Adipocyte (in vitro differentiated cells): ENCODE measurements at regions not wholly inside any gene's neighbourhood (a gene's known extent, or its start where the extent isn't known, plus 50 kb on each side); places are given as distances from the start of the nearest gene placed in this dataset.

Experiments
- DNase-seq: peaks from one replicate; pipeline ENCODE4 v3.0.0-alpha.2; 2015; ENCODE audit warnings: low read depth
- H3K27me3 ChIP-seq: replicated peaks from 2 replicates; pipeline ENCODE4 v1.7.0; 2013; ENCODE audit warnings: mild to moderate bottlenecking, low read length, moderate library complexity; ENCODE audit not compliant: control insufficient read depth, insufficient read depth
- H3K36me3 ChIP-seq: 2 replicates; pipeline ENCODE4 v1.7.0; 2013; ENCODE audit warnings: low read length, mild to moderate bottlenecking, moderate library complexity; ENCODE audit not compliant: control insufficient read depth, insufficient read depth, severe bottlenecking
- H3K4me1 ChIP-seq: 2 replicates; pipeline ENCODE4 v1.7.0; 2013; ENCODE audit warnings: mild to moderate bottlenecking, low read length, moderate library complexity; ENCODE audit not compliant: control insufficient read depth, insufficient read depth
- H3K4me3 ChIP-seq: 2 replicates; pipeline ENCODE4 v1.7.0; 2013; ENCODE audit warnings: mild to moderate bottlenecking, low read length, moderate library complexity
- H3K9ac ChIP-seq: 2 replicates; pipeline ENCODE4 v1.7.0; 2013; ENCODE audit warnings: mild to moderate bottlenecking, low read length, moderate library complexity
- H3K9me3 ChIP-seq: 2 replicates; pipeline ENCODE4 v1.7.0; 2013; ENCODE audit warnings: mild to moderate bottlenecking, low read length, moderate library complexity; ENCODE audit not compliant: control insufficient read depth

- Histone ChIP-seq H3K4me3 (no peak overlapping the region), H3K27me3 (no peaks in the 10 kb centered on the region), H3K9ac (no peak overlapping the region), H3K36me3 (no peaks in the 10 kb centered on the region), H3K9me3 (no peaks in the 10 kb centered on the region), H3K4me1 (no peaks in the 10 kb centered on the region)
- DNase-seq: no peak
Measured at GRCh38 chr17:54718286-54718685, 182.4 kb upstream of the TOM1L1 start.

DNA sequence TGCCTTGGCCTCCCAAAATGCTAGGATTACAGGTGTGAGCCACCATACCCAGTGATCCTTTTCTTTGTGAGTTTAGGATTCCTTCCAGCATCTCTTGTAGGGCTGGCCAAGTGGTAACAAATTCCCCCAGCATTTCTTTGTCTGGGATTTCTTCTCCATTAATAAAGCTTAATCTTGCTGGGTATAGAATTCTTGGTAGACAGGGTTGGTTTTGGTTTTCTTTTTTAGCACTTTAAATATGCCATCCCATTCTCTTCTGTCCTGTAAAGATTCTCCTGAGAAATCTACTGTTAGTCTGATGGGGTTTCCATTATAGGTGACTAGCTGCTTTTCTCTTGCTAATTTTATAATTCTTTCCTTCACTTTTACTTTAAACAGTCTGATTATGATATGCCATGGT is 173.0 kb upstream of the TOM1L1 start:
- H3K36me3 ChIP-seq: no peaks in the 10 kb centered on the region
- H3K4me1 ChIP-seq: no peaks in the 10 kb centered on the region
- H3K27me3 ChIP-seq: no peaks in the 10 kb centered on the region
- no peak for DNase-seq
- peaks cover 38% of the 10 kb centered on the region for H3K9me3 ChIP-seq
- H3K9ac ChIP-seq: no peak overlapping the region
- no peak overlapping the region for H3K4me3 ChIP-seq

- Histone ChIP-seq H3K36me3 (no peaks in the 10 kb centered on the region), H3K27me3 (no peaks in the 10 kb centered on the region), H3K4me1 (no peaks in the 10 kb centered on the region), H3K9ac (no peak overlapping the region), H3K4me3 (no peak overlapping the region), H3K9me3 (peaks cover 3% of the 10 kb centered on the region)
- no peak for DNase-seq
Measured at GRCh38 chr17:54736573-54736972, 164.1 kb upstream of the TOM1L1 start.

GRCh38 chr17:54738496-54738895 is 162.2 kb upstream of the TOM1L1 start:
- H3K4me1 ChIP-seq: no peaks in the 10 kb centered on the region
- H3K4me3 ChIP-seq: no peak overlapping the region
- H3K9ac ChIP-seq: no peak overlapping the region
- H3K27me3 ChIP-seq: no peaks in the 10 kb centered on the region
- DNase-seq: no peak
- no peaks in the 10 kb centered on the region for H3K36me3 ChIP-seq
- peaks cover 4% of the 10 kb centered on the region for H3K9me3 ChIP-seq

DNA sequence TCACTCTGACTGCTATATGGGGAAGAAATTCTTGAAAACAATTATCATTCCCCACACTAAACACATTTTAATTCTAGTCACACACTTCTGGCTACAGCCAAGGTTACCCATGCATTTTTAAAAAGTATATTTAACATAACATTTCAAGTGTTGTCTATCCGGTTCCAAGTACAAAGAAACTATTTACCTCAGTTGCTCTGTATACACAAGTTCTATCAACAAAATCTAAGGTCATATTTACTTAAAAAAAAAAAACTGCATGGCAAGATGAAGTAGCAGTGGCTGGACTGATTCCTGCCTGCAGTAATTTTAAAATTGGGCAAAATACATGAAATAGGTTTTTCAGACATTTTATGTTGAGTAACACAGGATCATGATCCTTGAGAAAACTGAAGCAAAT is 155.9 kb upstream of the TOM1L1 start:
- Histone ChIP-seq H3K36me3 (no peaks in the 10 kb centered on the region), H3K4me1 (no peaks in the 10 kb centered on the region), H3K9ac (no peak overlapping the region), H3K27me3 (no peaks in the 10 kb centered on the region), H3K4me3 (no peak overlapping the region), H3K9me3 (peaks cover 16% of the 10 kb centered on the region)
- DNase-seq: no peak

DNA sequence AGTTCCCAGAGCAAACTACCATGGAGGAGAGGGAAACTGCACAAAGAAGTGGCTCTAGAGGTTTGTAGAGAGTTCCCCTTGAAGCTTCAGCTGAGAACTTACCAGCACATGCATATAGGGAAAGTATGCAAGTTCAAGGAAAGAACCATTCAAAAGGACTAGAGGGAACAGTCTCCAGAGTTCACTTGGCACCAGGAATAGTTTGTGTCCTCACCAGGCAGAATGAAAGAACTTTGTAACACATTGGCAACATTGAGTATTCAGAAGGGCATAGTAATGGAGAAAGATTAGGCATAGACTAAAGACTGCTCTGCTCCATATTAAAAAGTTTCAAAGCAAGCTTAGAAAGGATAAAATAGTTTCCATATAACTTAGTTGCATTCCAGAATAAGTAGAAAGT is 155.4 kb upstream of the TOM1L1 start:
- Histone ChIP-seq H3K9me3 (peaks cover 16% of the 10 kb centered on the region), H3K27me3 (no peaks in the 10 kb centered on the region), H3K4me1 (no peaks in the 10 kb centered on the region), H3K9ac (no peak overlapping the region), H3K36me3 (no peaks in the 10 kb centered on the region), H3K4me3 (no peak overlapping the region)
- no peak for DNase-seq

- no peak overlapping the region for H3K9ac ChIP-seq
- H3K4me1 ChIP-seq: no peaks in the 10 kb centered on the region
- no peaks in the 10 kb centered on the region for H3K36me3 ChIP-seq
- no peaks in the 10 kb centered on the region for H3K27me3 ChIP-seq
- peaks cover 16% of the 10 kb centered on the region for H3K9me3 ChIP-seq
- no peak overlapping the region for H3K4me3 ChIP-seq
- no peak for DNase-seq
Measured at GRCh38 chr17:54745862-54746261, 154.8 kb upstream of the TOM1L1 start.

DNA sequence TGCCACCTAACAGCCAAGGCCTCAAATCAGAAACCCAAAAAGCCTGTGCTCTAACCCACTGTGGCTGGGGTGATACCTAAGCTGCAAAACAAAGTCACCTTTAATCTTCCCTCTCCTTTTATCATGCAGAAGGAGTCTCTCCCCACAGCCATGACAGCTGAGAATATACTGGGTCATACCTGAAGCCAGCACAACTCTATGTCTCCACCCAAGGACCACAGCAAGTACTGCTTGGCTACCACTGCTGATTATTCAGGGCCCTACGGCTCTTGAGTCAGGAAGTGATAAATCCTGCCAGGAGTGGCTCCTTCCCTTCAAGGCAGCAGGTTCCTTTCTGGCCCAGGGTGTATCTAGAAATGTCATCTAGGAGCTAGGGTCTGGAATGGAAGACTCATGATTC is 151.5 kb upstream of the TOM1L1 start:
- H3K4me1 ChIP-seq: no peaks in the 10 kb centered on the region
- DNase-seq: no peak
- H3K36me3 ChIP-seq: no peaks in the 10 kb centered on the region
- H3K9ac ChIP-seq: no peak overlapping the region
- peaks cover 13% of the 10 kb centered on the region for H3K9me3 ChIP-seq
- H3K27me3 ChIP-seq: no peaks in the 10 kb centered on the region
- H3K4me3 ChIP-seq: no peak overlapping the region

- DNase-seq: no peak
- H3K9me3 ChIP-seq: no peaks in the 10 kb centered on the region
- no peaks in the 10 kb centered on the region for H3K27me3 ChIP-seq
- no peaks in the 10 kb centered on the region for H3K36me3 ChIP-seq
- H3K9ac ChIP-seq: no peak overlapping the region
- no peak overlapping the region for H3K4me3 ChIP-seq
- H3K4me1 ChIP-seq: no peaks in the 10 kb centered on the region
Measured at GRCh38 chr17:54754560-54754959, 146.1 kb upstream of the TOM1L1 start.

GRCh38 chr17:54760836-54761235 is 139.8 kb upstream of the TOM1L1 start:
- no peak overlapping the region for H3K4me3 ChIP-seq
- H3K9me3 ChIP-seq: no peaks in the 10 kb centered on the region
- H3K36me3 ChIP-seq: no peaks in the 10 kb centered on the region
- H3K9ac ChIP-seq: no peak overlapping the region
- no peaks in the 10 kb centered on the region for H3K27me3 ChIP-seq
- H3K4me1 ChIP-seq: no peaks in the 10 kb centered on the region
- DNase-seq: no peak

GRCh38 chr17:54770836-54771235 is 129.8 kb upstream of the TOM1L1 start:
- Histone ChIP-seq H3K4me1 (no peaks in the 10 kb centered on the region), H3K36me3 (no peaks in the 10 kb centered on the region), H3K9me3 (no peaks in the 10 kb centered on the region), H3K27me3 (no peaks in the 10 kb centered on the region), H3K4me3 (no peak overlapping the region), H3K9ac (no peak overlapping the region)
- DNase-seq: no peak

GRCh38 chr17:54771409-54771915 is 129.2 kb upstream of the TOM1L1 start:
- Histone ChIP-seq H3K36me3 (no peaks in the 10 kb centered on the region), H3K4me3 (no peak overlapping the region), H3K4me1 (no peaks in the 10 kb centered on the region), H3K27me3 (no peaks in the 10 kb centered on the region), H3K9me3 (no peaks in the 10 kb centered on the region), H3K9ac (no peak overlapping the region)
- no peak for DNase-seq
